ENCODE measurements at regions not wholly inside any gene's neighbourhood (a gene's known extent, or its start where the extent isn't known, plus 50 kb on each side); places are given as distances from the start of the nearest gene placed in this dataset.

GRCh38 chr5:144026286-144026685 is 144.2 kb downstream of the YIPF5 start:
- peaks cover 0 to 3% of the 10 kb centered on the region in 2 experiments; a peak in 1 of 4 replicates for H3K4me1 Mint-ChIP-seq
- H3K79me1 ChIP-seq (ENCODE audit: insufficient read depth, low read depth, low read length, poor library complexity, severe bottlenecking) = no peaks in the 10 kb centered on the region
- H3K4me1 ChIP-seq (ENCODE audit: insufficient read depth, low read length) = no peaks in the 10 kb centered on the region
- H3K14ac ChIP-seq (ENCODE audit: insufficient read depth, low read length) = no peak overlapping the region
- no peak overlapping the region for H2AK5ac ChIP-seq (ENCODE audit: insufficient read length, low read length)
- no peak overlapping the region for H3K4ac ChIP-seq (ENCODE audit: low read depth, low read length)
- H3K36me3 Mint-ChIP-seq (ENCODE audit: insufficient read depth in 1 of 3, low read depth in 3 of 3) = peaks cover 10 to 16% (median 12%) of the 10 kb centered on the region in 3 experiments; a peak in 6 of 7 replicates
- H2BK120ac ChIP-seq (ENCODE audit: low read depth, low read length, poor library complexity, severe bottlenecking) = no peak overlapping the region
- no peak overlapping the region for H2BK20ac ChIP-seq (ENCODE audit: low read depth, low read length, poor library complexity, severe bottlenecking)
- no peaks in the 10 kb centered on the region for H3K79me2 ChIP-seq (ENCODE audit: insufficient read depth, low read length)
- H3K23me2 ChIP-seq (ENCODE audit: insufficient read length, low read depth, low read length, poor library complexity, severe bottlenecking) = no peaks in the 10 kb centered on the region
- no peak overlapping the region for H3K18ac ChIP-seq (ENCODE audit: insufficient read length, low read depth, low read length)
- H2BK5ac ChIP-seq (ENCODE audit: insufficient read length, low read length) = no peak overlapping the region
- no peaks in the 10 kb centered on the region for H3K27me3 Mint-ChIP-seq (ENCODE audit: low read depth)
- no peak overlapping the region for H3T11ph ChIP-seq (ENCODE audit: low read length)
- no peaks in the 10 kb centered on the region for H4K20me1 ChIP-seq (ENCODE audit: control insufficient read depth, insufficient read depth, insufficient read length)
- H3K27me3 ChIP-seq (ENCODE audit: insufficient read depth, low read length) = no peaks in the 10 kb centered on the region
- H2BK12ac ChIP-seq (ENCODE audit: insufficient read length, low read depth, low read length) = no peak overlapping the region
- H3K23ac ChIP-seq (ENCODE audit: insufficient read length, low read depth, low read length) = no peak overlapping the region
- H3K4me2 ChIP-seq (ENCODE audit: insufficient read depth, insufficient read length, low read length) = no peak overlapping the region
- no peak for TF ChIP-seq CTCF (conservative IDR thresholded peaks at IDR 0.05)
- no peaks in the 10 kb centered on the region for H3K9me3 ChIP-seq (ENCODE audit: control insufficient read depth, low read depth, low read length)
- H4K91ac ChIP-seq (ENCODE audit: insufficient read length, low read depth, low read length) = no peak overlapping the region
- DNase-seq = no peak
- H3K9me3 Mint-ChIP-seq = peaks cover 15% of the 10 kb centered on the region in 2 experiments
- no peak overlapping the region for H4K8ac ChIP-seq (replicated peaks; ENCODE audit: insufficient read length, low read depth, low read length)
- H4K5ac ChIP-seq (ENCODE audit: insufficient read length, low read depth, low read length) = no peak overlapping the region
- H2AFZ ChIP-seq (ENCODE audit: low read length) = no peak overlapping the region
- H3K27ac ChIP-seq (ENCODE audit: insufficient read length, low read depth, low read length) = no peak overlapping the region
- no peak overlapping the region for H2BK15ac ChIP-seq (ENCODE audit: low read depth, low read length)
- WGBS (ENCODE audit: extremely low coverage, insufficient read length, low lambda C conversion rate) = no CpG with 5 or more reads among the region's 1 CpG
- H3K9ac ChIP-seq (ENCODE audit: extremely low read depth, insufficient read length, low read length) = no peak overlapping the region
- no peak overlapping the region for H3K27ac Mint-ChIP-seq
- no peak overlapping the region for H3K4me3 Mint-ChIP-seq
- no peak overlapping the region for H3K56ac ChIP-seq (ENCODE audit: insufficient read length, low read depth, low read length)
